ENCODE measurements at regions not wholly inside any gene's neighbourhood (a gene's known extent, or its start where the extent isn't known, plus 50 kb on each side); places are given as distances from the start of the nearest gene placed in this dataset.

- DNase-seq, result no peak
These were observed 281.3 kb downstream of the TDRD15 start for GRCh38 chr2:21404827-21405625.

- no peak for DNase-seq
These were observed 282.6 kb downstream of the TDRD15 start for GRCh38 chr2:21406386-21406785.

- DNase-seq, result no peak
These were observed 283.1 kb downstream of the TDRD15 start for GRCh38 chr2:21406911-21407310.

GRCh38 chr2:21407851-21408250, 284.1 kb downstream of the TDRD15 start:
- no peak for DNase-seq

GRCh38 chr2:21411741-21412140, 288.0 kb downstream of the TDRD15 start:
- no peak for DNase-seq

- no peak for DNase-seq
These were observed 289.2 kb downstream of the TDRD15 start for GRCh38 chr2:21412944-21413443.

- DNase-seq, result no peak
These were observed 291.5 kb downstream of the TDRD15 start for GRCh38 chr2:21415234-21415633.

GRCh38 chr2:21416226-21416625, 292.5 kb downstream of the TDRD15 start:
- DNase-seq, result no peak

- no peak for DNase-seq
These were observed 294.7 kb downstream of the TDRD15 start for GRCh38 chr2:21418456-21418855.

- DNase-seq, result no peak
These were observed 297.0 kb downstream of the TDRD15 start for GRCh38 chr2:21420553-21421335.

- DNase-seq, result no peak
These were observed 298.3 kb downstream of the TDRD15 start for GRCh38 chr2:21422050-21422449.

GRCh38 chr2:21422724-21423522, 299.2 kb downstream of the TDRD15 start:
- peak; percentile 61 for DNase-seq

- DNase-seq, result no peak
These were observed 300.1 kb downstream of the TDRD15 start for GRCh38 chr2:21423854-21424253.

- no peak for DNase-seq
These were observed 300.6 kb downstream of the TDRD15 start for GRCh38 chr2:21424375-21424774.

GRCh38 chr2:21427606-21428005, 303.8 kb downstream of the TDRD15 start:
- DNase-seq, result no peak

- no peak for DNase-seq
These were observed 305.0 kb downstream of the TDRD15 start for GRCh38 chr2:21428754-21429153.

- DNase-seq, result no peak
These were observed 306.0 kb downstream of the TDRD15 start for GRCh38 chr2:21429747-21430146.

GRCh38 chr2:21431078-21431477, 307.3 kb downstream of the TDRD15 start:
- DNase-seq, result no peak

GRCh38 chr2:21438949-21439348, 315.2 kb downstream of the TDRD15 start:
- no peak for DNase-seq

- no peak for DNase-seq
These were observed 317.7 kb downstream of the TDRD15 start for GRCh38 chr2:21441442-21441841.

GRCh38 chr2:21443494-21444105, 319.8 kb downstream of the TDRD15 start:
- DNase-seq, result no peak

GRCh38 chr2:21449881-21450280, 326.1 kb downstream of the TDRD15 start:
- no peak for DNase-seq

GRCh38 chr2:21451403-21451802, 327.6 kb downstream of the TDRD15 start:
- DNase-seq, result no peak
